ENCODE measurements at regions not wholly inside any gene's neighbourhood (a gene's known extent, or its start where the extent isn't known, plus 50 kb on each side); places are given as distances from the start of the nearest gene placed in this dataset.

DNA sequence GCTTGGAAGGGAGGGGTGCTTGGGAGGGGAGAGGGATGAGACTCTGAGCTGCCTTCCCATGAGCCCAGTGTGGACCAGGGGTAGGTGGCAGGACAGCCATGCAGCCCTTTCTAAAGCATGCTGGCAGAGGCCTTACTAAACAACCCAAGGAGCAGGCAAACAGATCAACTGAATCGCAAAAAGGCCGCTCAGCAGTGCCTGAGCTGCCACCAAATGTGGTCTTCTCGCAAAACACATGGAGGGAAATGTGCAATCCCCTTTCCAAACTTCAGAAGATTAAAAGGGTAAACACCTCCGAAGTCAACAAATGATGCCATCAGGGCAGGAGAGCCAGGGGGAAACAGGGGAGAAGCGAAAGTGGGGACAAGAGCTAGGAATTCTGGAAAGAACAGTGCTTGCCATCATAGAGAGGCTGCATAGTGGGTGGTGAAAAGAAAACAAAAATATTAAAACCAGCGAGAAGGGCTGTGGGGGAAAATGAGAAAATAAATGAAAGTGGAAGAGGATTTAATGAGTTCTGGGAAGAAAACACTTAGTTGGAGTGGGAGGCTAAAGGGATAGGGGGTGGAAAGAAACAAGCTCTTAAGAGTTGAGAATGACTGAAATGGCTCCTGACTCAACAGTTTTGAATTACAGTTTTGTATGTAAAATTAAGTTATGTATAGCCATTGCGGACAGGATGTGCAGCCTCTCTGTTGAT lies 62.2 kb upstream of the ZNF32 start:
- DNase-seq (ENCODE audit: low read depth in 1 of 2, low spot score in 1 of 2): no peak

DNA sequence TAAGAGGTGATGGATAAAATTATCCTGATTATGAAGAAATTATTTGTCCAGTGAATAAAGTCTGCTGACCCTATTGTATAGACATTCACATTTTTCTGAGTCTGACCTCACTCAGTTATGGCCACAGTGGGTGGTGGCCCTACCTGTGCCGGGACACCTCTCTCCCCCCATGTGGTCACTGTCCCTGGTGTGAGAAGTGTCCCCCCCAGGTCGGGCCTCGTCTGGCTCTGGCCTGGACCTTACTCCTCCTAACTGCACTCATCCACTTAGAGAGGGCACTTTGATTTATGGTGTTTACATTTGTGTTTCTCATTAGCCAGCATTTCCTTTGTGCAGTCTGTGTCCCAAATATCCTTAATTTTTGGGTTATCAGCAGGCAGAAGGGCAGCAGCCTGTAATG lies 59.6 kb upstream of the ZNF32 start:
- DNase-seq (ENCODE audit: low read depth in 1 of 2, low spot score in 1 of 2): no peak

DNA sequence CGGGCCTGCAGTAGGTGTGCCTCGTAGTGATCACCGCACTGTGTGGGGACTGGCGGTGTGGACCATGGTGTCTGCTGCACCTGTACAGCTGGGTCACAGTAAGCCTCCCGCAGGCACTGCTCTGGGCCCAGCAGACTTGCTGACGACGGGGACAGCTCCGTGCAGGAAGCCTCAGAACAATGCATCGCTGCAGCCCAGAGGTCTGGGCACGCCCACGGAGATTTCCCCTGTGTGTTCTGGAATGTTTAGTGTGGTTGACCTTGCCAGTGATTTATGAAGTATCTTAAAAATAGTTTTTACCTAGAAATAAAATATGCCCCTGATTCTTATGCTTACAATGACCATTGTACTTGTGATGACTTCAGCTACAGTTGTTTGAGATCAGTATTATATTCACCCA lies 59.1 kb upstream of the ZNF32 start:
- no peak for DNase-seq (ENCODE audit: low read depth in 1 of 2, low spot score in 1 of 2)

DNA sequence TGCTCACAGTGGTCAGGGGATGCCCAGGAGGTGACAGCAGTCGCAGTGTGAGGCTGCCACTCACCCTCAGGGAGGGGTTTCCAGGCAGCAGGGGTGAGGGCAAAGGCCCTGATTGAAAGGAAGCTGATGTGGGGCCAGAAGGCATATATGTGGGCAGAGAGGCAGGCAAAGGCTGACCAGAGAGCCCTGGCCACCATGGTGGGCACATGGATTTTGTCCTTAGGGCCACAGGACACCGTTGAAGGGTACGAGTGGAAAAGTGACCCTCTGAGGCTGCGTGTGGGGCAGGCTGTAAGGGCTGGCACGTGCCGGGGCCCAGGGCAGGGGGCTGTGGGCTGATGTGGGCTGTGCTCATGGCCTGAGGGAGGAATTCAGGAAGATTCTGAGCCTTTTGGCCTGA lies 57.5 kb upstream of the ZNF32 start:
- DNase-seq (ENCODE audit: low read depth in 1 of 2, low spot score in 1 of 2): no peak

DNA sequence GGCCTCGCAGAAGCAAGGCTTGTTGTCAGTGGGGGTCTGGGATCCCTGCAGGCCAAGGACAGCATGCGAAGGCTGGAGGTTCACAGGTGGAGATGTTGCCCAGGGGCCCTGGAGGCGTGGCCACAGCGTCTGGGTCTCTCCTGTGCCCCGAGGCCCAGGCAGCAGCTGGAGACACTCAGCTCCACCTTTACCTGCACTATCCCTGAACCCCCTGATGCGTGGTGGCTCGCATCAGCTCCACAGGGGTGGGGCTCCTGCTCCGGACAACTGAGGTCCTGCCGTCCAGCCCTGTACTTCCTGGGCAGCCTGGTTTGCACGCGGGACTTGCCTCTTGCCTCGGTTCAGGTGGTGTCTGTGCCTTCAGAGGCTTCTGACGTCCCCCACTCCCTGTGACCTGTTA lies 54.6 kb upstream of the ZNF32 start:
- no peak for DNase-seq (ENCODE audit: low read depth in 1 of 2, low spot score in 1 of 2)

DNA sequence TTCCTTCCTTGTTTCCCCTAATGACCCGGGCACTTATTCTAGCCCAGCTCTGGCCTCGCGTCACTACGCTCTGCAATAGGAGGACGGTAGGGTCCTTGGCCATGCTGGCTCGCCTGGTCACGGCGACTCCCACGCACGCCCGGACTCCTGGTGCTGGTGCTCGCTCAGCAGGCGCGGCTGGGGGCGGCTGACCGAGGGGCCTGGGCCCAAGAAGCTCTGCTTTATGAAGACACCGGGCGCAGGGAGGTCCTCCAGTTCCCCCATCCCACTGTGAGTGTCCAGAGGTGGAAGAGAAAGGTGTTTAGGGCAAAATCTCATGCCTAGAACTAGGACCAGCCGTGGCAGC lies 54.2 kb upstream of the ZNF32 start:
- DNase-seq (ENCODE audit: low read depth in 1 of 2, low spot score in 1 of 2): no peak

DNA sequence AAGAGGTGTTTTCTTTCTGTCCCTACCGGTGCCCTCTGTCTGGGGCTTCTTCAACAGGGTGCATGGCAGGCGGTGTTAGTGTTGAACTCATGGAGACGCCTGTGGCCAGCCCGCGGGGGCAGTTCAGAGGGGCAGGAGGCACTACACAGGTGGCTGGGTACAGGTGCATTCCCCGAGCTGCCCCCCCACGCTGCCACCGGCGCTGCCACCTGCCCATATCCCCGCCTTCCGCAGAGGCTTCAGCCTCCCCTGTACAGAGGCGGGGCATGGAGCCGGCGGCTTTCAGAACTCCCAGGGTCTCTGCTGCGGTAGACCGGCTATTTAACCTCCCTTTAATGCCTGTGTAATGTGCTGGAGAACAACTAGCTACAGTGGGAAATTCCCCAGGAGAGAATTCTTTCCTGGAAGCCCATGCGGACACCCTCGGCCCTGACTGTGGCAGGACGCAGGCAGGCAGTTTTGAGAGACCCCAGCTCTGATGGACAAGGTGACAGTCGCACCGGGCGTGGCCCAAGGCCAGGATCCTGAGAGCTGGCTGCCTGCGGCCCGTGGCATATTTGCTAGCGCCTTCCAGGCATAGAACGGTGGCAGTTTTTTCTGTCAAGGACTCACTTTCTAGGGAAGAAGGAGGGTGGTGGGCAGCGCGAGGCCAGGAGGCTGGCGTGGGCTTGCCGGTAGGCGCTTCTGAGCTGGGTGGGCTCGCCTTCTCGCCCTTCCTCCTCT lies 53.7 kb upstream of the ZNF32 start:
- DNase-seq (ENCODE audit: low read depth in 1 of 2, low spot score in 1 of 2): no peak

DNA sequence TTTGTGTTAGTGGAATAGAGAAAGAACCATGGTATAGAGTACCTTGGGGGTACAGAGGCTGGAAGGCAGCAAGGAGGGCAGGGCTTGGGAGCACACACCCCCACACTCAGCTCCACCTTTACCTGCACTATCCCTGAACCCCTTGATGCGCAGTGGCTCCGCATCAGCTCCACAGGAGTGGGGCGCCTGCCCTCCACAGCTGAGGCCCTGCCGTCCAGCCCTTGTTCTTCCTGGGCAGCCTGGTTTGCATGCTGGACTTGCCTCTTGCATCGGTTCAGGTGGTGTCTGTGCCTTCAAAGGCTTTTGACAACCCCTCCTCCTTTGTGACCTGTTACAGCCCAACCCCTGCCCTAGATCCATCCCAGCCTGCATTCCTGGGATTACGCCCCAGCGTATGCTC lies 52.6 kb upstream of the ZNF32 start:
- no peak for DNase-seq (ENCODE audit: low read depth in 1 of 2, low spot score in 1 of 2)

DNA sequence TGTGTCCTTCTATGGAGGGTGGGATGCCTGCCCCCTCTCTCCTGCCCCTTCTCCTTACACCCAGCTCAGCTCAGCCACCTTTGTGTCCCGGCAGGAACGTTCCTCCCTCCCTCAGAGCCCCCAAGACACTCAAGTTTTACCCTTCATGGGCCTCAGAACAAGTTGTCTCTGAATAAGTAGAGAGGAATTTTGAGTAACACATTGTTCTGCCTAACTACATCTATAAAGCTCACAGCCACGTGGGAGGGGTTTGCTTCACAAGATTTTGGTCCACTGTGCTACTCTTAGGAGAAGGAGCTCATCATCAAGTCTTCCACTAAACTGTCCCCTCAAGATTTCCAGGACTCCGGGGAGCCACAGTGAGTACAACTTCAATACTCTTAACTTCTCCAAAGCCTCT lies 51.6 kb upstream of the ZNF32 start:
- no peak for DNase-seq (ENCODE audit: low read depth in 1 of 2, low spot score in 1 of 2)

DNA sequence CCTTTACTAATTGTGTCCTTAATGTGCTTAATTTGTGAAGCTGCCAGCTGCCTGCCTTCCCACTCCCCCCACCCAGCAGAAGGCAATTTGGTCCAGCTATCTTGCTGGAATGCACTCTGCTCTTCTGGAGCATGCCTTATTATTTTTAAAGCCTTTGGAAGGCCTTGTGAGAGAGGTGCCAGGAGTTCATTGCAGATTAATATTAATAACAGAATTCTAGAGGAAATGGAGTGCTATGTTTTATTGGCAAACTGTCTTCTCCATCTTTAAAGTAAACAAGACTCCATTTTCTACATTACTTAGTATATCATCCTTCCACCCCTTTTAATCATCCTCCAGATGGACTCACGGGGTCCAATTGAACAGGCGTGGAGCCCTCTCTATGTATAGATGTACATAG lies 50.8 kb upstream of the ZNF32 start:
- no peak for DNase-seq (ENCODE audit: low read depth in 1 of 2, low spot score in 1 of 2)

All from stimulated activated CD4-positive, alpha-beta T cell treated with anti-CD3 and anti-CD28 coated beads, Interleukin-15, amount 100 ng/mL, for 1 hour (primary cell).